GM19438 (cell line): ENCODE measurements at regions not wholly inside any gene's neighbourhood (a gene's known extent, or its start where the extent isn't known, plus 50 kb on each side); places are given as distances from the start of the nearest gene placed in this dataset.

ENCODE experiments used
- ATAC-seq: cut with Tn5 transposase; IDR thresholded peaks from one replicate; pipeline ENCODE4 v1.9.1; 2021; ENCODE audit warnings: low read depth; ENCODE audit not compliant: unreplicated experiment

- no peak for ATAC-seq
Measured at GRCh38 chr4:165715989-165716388, 157.0 kb upstream of the TLL1 start.

- no peak for ATAC-seq
Measured at GRCh38 chr4:165716472-165716871, 156.6 kb upstream of the TLL1 start.

- no peak for ATAC-seq
Measured at GRCh38 chr4:165718660-165719059, 154.4 kb upstream of the TLL1 start.

GRCh38 chr4:165720411-165721082, 152.5 kb upstream of the TLL1 start:
- ATAC-seq = no peak

- ATAC-seq = no peak
Measured at GRCh38 chr4:165721815-165722214, 151.2 kb upstream of the TLL1 start.

- ATAC-seq = no peak
Measured at GRCh38 chr4:165723051-165723795, 149.8 kb upstream of the TLL1 start.

GRCh38 chr4:165724786-165725185, 148.3 kb upstream of the TLL1 start:
- ATAC-seq = no peak

GRCh38 chr4:165725352-165725751, 147.7 kb upstream of the TLL1 start:
- no peak for ATAC-seq

GRCh38 chr4:165726831-165727230, 146.2 kb upstream of the TLL1 start:
- no peak for ATAC-seq

GRCh38 chr4:165737309-165737972, 135.6 kb upstream of the TLL1 start:
- ATAC-seq = no peak

- ATAC-seq = peak; percentile 56
Measured at GRCh38 chr4:165738571-165738970, 134.5 kb upstream of the TLL1 start.

GRCh38 chr4:165740911-165741310, 132.1 kb upstream of the TLL1 start:
- ATAC-seq = no peak

- ATAC-seq = no peak
Measured at GRCh38 chr4:165743422-165743821, 129.6 kb upstream of the TLL1 start.

- no peak for ATAC-seq
Measured at GRCh38 chr4:165744370-165744769, 128.7 kb upstream of the TLL1 start.

GRCh38 chr4:165748321-165748720, 124.7 kb upstream of the TLL1 start:
- no peak for ATAC-seq

- no peak for ATAC-seq
Measured at GRCh38 chr4:165751882-165752281, 121.2 kb upstream of the TLL1 start.

- ATAC-seq = no peak
Measured at GRCh38 chr4:165754664-165755063, 118.4 kb upstream of the TLL1 start.

- ATAC-seq = no peak
Measured at GRCh38 chr4:165756836-165757235, 116.2 kb upstream of the TLL1 start.

- ATAC-seq = no peak
Measured at GRCh38 chr4:165757451-165757850, 115.6 kb upstream of the TLL1 start.

- ATAC-seq = no peak
Measured at GRCh38 chr4:165758086-165758485, 115.0 kb upstream of the TLL1 start.

- ATAC-seq = no peak
Measured at GRCh38 chr4:165760182-165760581, 112.9 kb upstream of the TLL1 start.

GRCh38 chr4:165761963-165762362, 111.1 kb upstream of the TLL1 start:
- ATAC-seq = no peak
